Astrocyte (in vitro differentiated cells and primary cell): ENCODE measurements at regions not wholly inside any gene's neighbourhood (a gene's known extent, or its start where the extent isn't known, plus 50 kb on each side); places are given as distances from the start of the nearest gene placed in this dataset.

Source experiments
- DNase-seq: peaks from one replicate; pipeline ENCODE4 v3.0.0-alpha.2; 2010; ENCODE audit warnings: low read depth
- FAIRE-seq: peaks from 2 replicates; lab custom pipeline; 2011; peaks lifted over from hg19 to GRCh38; lab: Jason Lieb, UNC
- H2AFZ ChIP-seq: 2 replicates; pipeline ENCODE4 v1.6.0; 2012; ENCODE audit warnings: low read depth, low read length, inconsistent platforms
- H3K27ac ChIP-seq: 2 replicates; pipeline ENCODE4 v1.5.1; 2011; ENCODE audit warnings: low read depth, low read length, inconsistent platforms
- H3K27me3 ChIP-seq: 2 replicates; pipeline ENCODE4 v1.6.0; 2011; ENCODE audit warnings: low read length, inconsistent platforms; ENCODE audit not compliant: insufficient read depth
- H3K36me3 ChIP-seq: 2 replicates; pipeline ENCODE4 v1.5.1; 2011; ENCODE audit warnings: low read length, inconsistent platforms; ENCODE audit not compliant: insufficient read depth
- H3K4me1 ChIP-seq: 2 replicates; pipeline ENCODE4 v1.5.1; 2011; ENCODE audit warnings: low read length, inconsistent platforms; ENCODE audit not compliant: insufficient read depth
- H3K4me2 ChIP-seq: 2 replicates; pipeline ENCODE4 v1.6.0; 2012; ENCODE audit warnings: low read length, inconsistent platforms
- H3K4me3 ChIP-seq: 2 replicates; pipeline ENCODE4 v1.5.1; 2011; ENCODE audit warnings: low read depth, mild to moderate bottlenecking, low read length, inconsistent platforms; ENCODE audit not compliant: insufficient read depth
- H3K79me2 ChIP-seq: 2 replicates; pipeline ENCODE4 v1.6.0; 2012; ENCODE audit warnings: mild to moderate bottlenecking, low read length, inconsistent platforms; ENCODE audit not compliant: insufficient read depth
- H3K9ac ChIP-seq: 2 replicates; pipeline ENCODE4 v1.6.0; 2012; ENCODE audit warnings: mild to moderate bottlenecking, low read length, inconsistent platforms
- H3K9me3 ChIP-seq: 2 replicates; pipeline ENCODE4 v1.5.1; 2012; ENCODE audit warnings: low read depth, mild to moderate bottlenecking, low read length, inconsistent platforms; ENCODE audit not compliant: insufficient read depth
- H4K20me1 ChIP-seq: 2 replicates; pipeline ENCODE4 v1.6.0; 2012; ENCODE audit warnings: low read length, inconsistent platforms; ENCODE audit not compliant: insufficient read depth
- H3K27ac Mint-ChIP-seq: one replicate; pipeline ENCODE4 v1.8.0; 2021; ENCODE audit warnings: mild to moderate bottlenecking, mixed read lengths; ENCODE audit not compliant: unreplicated experiment
- H3K27me3 Mint-ChIP-seq: one replicate; pipeline ENCODE4 v1.8.0; 2021; ENCODE audit warnings: low read depth, mixed read lengths; ENCODE audit not compliant: unreplicated experiment
- H3K36me3 Mint-ChIP-seq: one replicate; pipeline ENCODE4 v1.8.0; 2021; ENCODE audit warnings: low read depth, mixed read lengths; ENCODE audit not compliant: unreplicated experiment
- H3K4me1 Mint-ChIP-seq: one replicate; pipeline ENCODE4 v1.8.0; 2021; ENCODE audit warnings: low read depth, mixed read lengths; ENCODE audit not compliant: unreplicated experiment
- H3K4me3 Mint-ChIP-seq: one replicate; pipeline ENCODE4 v1.8.0; 2021; ENCODE audit warnings: mild to moderate bottlenecking, moderate library complexity, mixed read lengths; ENCODE audit not compliant: unreplicated experiment
- H3K9me3 Mint-ChIP-seq: one replicate; pipeline ENCODE4 v1.8.0; 2021; ENCODE audit warnings: mild to moderate bottlenecking, mixed read lengths; ENCODE audit not compliant: unreplicated experiment
- EZH2 ChIP-seq: IDR thresholded peaks from 2 replicates; pipeline ENCODE4 v1.6.1; 2012; ENCODE audit warnings: mild to moderate bottlenecking, low read length, inconsistent platforms; ENCODE audit not compliant: insufficient read depth
- TF ChIP-seq, protein P1 (sequence below): IDR thresholded peaks from 2 replicates; pipeline ENCODE4 v1.5.1; 2011; ENCODE audit warnings: low read depth, mild to moderate bottlenecking, inconsistent platforms, low read length, moderate library complexity; ENCODE audit not compliant: insufficient read depth

DNA sequence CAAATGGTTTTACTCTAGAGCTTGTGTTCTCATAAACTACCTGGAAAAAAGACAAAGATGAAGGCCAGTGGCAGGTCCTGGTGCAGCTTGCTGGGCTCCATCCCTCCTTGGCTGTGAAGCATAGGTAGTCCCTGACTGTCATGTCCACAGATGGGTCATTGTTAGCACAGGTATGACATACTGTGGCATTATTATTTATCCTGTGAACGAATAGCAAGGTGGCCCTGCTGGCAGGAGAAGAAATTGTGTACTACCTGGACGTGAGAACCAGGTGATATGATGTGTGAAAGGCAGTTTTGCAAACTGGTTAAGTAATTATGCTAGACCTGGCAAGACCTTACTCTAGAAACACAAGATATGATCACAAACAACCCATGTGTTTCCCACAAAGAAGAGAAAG, 63.9 kb downstream of the CCDC71L start:
- H3K4me3 Mint-ChIP-seq: no peak overlapping the region
- Histone ChIP-seq H3K4me3 (no peak overlapping the region), H3K27ac (no peak overlapping the region), H4K20me1 (no peaks in the 10 kb centered on the region), H3K27me3 (no peaks in the 10 kb centered on the region), H3K4me2 (no peak overlapping the region), H3K36me3 (no peaks in the 10 kb centered on the region), H3K4me1 (no peaks in the 10 kb centered on the region), H2AFZ (no peak overlapping the region), H3K79me2 (no peaks in the 10 kb centered on the region), H3K9me3 (no peaks in the 10 kb centered on the region), H3K9ac (no peak overlapping the region)
- no peak for DNase-seq
- H3K36me3 Mint-ChIP-seq: no peaks in the 10 kb centered on the region
- H3K9me3 Mint-ChIP-seq: no peaks in the 10 kb centered on the region
- no peaks in the 10 kb centered on the region for H3K4me1 Mint-ChIP-seq
- TF ChIP-seq, protein P1, sequence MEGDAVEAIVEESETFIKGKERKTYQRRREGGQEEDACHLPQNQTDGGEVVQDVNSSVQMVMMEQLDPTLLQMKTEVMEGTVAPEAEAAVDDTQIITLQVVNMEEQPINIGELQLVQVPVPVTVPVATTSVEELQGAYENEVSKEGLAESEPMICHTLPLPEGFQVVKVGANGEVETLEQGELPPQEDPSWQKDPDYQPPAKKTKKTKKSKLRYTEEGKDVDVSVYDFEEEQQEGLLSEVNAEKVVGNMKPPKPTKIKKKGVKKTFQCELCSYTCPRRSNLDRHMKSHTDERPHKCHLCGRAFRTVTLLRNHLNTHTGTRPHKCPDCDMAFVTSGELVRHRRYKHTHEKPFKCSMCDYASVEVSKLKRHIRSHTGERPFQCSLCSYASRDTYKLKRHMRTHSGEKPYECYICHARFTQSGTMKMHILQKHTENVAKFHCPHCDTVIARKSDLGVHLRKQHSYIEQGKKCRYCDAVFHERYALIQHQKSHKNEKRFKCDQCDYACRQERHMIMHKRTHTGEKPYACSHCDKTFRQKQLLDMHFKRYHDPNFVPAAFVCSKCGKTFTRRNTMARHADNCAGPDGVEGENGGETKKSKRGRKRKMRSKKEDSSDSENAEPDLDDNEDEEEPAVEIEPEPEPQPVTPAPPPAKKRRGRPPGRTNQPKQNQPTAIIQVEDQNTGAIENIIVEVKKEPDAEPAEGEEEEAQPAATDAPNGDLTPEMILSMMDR: no peak
- TF ChIP-seq EZH2: no peak
- no peak overlapping the region for H3K27ac Mint-ChIP-seq
- FAIRE-seq: no peak
- H3K27me3 Mint-ChIP-seq: no peaks in the 10 kb centered on the region

DNA sequence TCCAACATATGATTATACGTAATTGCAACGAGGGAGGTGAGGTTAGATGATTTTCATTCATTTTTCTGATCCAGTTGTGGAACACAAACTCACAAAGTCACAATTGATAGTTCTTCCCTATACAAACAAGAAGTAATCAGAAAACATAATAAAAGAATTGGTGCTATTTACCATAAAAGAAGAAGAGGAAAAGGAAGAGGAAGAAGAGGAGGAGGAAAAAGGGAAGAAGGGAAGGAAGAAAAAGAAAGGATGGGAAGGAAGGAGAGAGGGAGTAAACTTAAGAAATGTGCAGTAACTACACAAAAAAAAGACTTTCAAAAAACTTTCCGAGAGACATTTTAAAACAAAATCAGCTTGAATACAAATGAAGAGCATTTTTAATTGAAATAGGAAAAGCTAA, 65.0 kb downstream of the CCDC71L start:
- no peak for TF ChIP-seq EZH2
- TF ChIP-seq, protein P1: no peak
- no peaks in the 10 kb centered on the region for H3K36me3 ChIP-seq
- no peak overlapping the region for H3K9ac ChIP-seq
- H3K4me3 ChIP-seq: no peak overlapping the region
- FAIRE-seq (no peak), DNase-seq (no peak)
- H3K27ac ChIP-seq: no peak overlapping the region
- Mint-ChIP-seq H3K27me3 (no peaks in the 10 kb centered on the region), H3K4me3 (no peak overlapping the region), H3K9me3 (peaks cover 2% of the 10 kb centered on the region), H3K4me1 (no peaks in the 10 kb centered on the region), H3K27ac (no peak overlapping the region), H3K36me3 (no peaks in the 10 kb centered on the region)
- H3K4me2 ChIP-seq: no peak overlapping the region
- no peaks in the 10 kb centered on the region for H3K27me3 ChIP-seq
- no peaks in the 10 kb centered on the region for H3K4me1 ChIP-seq
- no peaks in the 10 kb centered on the region for H4K20me1 ChIP-seq
- no peak overlapping the region for H2AFZ ChIP-seq
- H3K9me3 ChIP-seq: no peaks in the 10 kb centered on the region
- no peaks in the 10 kb centered on the region for H3K79me2 ChIP-seq

DNA sequence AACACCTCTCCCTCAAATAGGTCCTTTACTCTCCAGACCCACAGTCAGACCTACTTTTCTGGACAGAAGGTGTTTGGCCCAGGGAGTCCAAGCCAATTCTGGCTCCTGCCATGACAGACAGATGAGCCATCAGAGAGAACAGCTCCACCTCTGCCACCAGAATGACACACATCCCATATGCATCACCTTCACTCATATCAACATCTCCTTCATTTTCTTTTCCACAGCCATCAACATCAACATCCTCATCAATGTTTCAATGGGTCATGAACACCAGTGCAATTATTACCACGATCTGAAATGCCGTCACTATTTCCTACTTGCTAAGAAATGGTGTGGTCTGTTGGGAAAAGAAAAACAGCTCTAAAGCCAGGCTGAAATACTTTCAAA, 67.9 kb downstream of the CCDC71L start:
- Histone ChIP-seq H3K36me3 (no peaks in the 10 kb centered on the region), H3K79me2 (no peaks in the 10 kb centered on the region), H2AFZ (no peak overlapping the region), H4K20me1 (no peaks in the 10 kb centered on the region), H3K4me2 (no peak overlapping the region), H3K9me3 (no peaks in the 10 kb centered on the region), H3K27ac (no peak overlapping the region), H3K27me3 (no peaks in the 10 kb centered on the region), H3K4me3 (no peak overlapping the region), H3K4me1 (no peaks in the 10 kb centered on the region), H3K9ac (no peak overlapping the region)
- H3K36me3 Mint-ChIP-seq: no peaks in the 10 kb centered on the region
- H3K27ac Mint-ChIP-seq: no peak overlapping the region
- no peak overlapping the region for H3K4me3 Mint-ChIP-seq
- no peak for TF ChIP-seq EZH2
- TF ChIP-seq, protein P1: no peak
- DNase-seq: no peak
- H3K4me1 Mint-ChIP-seq: peaks cover 1% of the 10 kb centered on the region
- FAIRE-seq: no peak
- peaks cover 2% of the 10 kb centered on the region for H3K9me3 Mint-ChIP-seq
- H3K27me3 Mint-ChIP-seq: no peaks in the 10 kb centered on the region
